ENCODE measurements at regions not wholly inside any gene's neighbourhood (a gene's known extent, or its start where the extent isn't known, plus 50 kb on each side); places are given as distances from the start of the nearest gene placed in this dataset.

GRCh38 chr2:181812106-181812743 is 79.3 kb upstream of the ITPRID2 start:
- TF ChIP-seq CTCF (IDR thresholded peaks at IDR 0.05) (no peak), POLR2A (IDR thresholded peaks at IDR 0.05) (no peak), POLR2AphosphoS5 (IDR thresholded peaks at IDR 0.05) (no peak)
